Thyroid gland (tissue), 4 donors: ENCODE measurements at regions not wholly inside any gene's neighbourhood (a gene's known extent, or its start where the extent isn't known, plus 50 kb on each side); places are given as distances from the start of the nearest gene placed in this dataset.

Experiments
- POLR2A ChIP-seq, 2 donors: fragments of 450-650 bp; IDR thresholded peaks; one replicate each; pipeline ENCODE4 v1.6.1; 2017; ENCODE audit warnings: antibody characterized with exemption in 2 of 2, mild to moderate bottlenecking in 2 of 2, moderate library complexity in 1 of 2
- TF ChIP-seq, protein P1 (sequence below), 6 experiments: fragments of 200-600 bp in 3 of 6; fragments of 450-650 bp in 3 of 6; sonication (generic) in 3 of 6; IDR thresholded peaks; one replicate each; pipeline ENCODE4 v1.5.1; 2016 to 2019; ENCODE audit warnings: antibody characterized with exemption in 6 of 6, mild to moderate bottlenecking in 2 of 6, inconsistent platforms in 1 of 6, moderate library complexity in 1 of 6

- TF ChIP-seq, protein P1, sequence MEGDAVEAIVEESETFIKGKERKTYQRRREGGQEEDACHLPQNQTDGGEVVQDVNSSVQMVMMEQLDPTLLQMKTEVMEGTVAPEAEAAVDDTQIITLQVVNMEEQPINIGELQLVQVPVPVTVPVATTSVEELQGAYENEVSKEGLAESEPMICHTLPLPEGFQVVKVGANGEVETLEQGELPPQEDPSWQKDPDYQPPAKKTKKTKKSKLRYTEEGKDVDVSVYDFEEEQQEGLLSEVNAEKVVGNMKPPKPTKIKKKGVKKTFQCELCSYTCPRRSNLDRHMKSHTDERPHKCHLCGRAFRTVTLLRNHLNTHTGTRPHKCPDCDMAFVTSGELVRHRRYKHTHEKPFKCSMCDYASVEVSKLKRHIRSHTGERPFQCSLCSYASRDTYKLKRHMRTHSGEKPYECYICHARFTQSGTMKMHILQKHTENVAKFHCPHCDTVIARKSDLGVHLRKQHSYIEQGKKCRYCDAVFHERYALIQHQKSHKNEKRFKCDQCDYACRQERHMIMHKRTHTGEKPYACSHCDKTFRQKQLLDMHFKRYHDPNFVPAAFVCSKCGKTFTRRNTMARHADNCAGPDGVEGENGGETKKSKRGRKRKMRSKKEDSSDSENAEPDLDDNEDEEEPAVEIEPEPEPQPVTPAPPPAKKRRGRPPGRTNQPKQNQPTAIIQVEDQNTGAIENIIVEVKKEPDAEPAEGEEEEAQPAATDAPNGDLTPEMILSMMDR (IDR thresholded peaks at IDR 0.05): no peak
- TF ChIP-seq POLR2A (IDR thresholded peaks at IDR 0.05): no peak
Observed at GRCh38 chr6:43912598-43913371, 142.8 kb downstream of the VEGFA start.
